SU-DHL-6 (cell line): ENCODE measurements at regions not wholly inside any gene's neighbourhood (a gene's known extent, or its start where the extent isn't known, plus 50 kb on each side); places are given as distances from the start of the nearest gene placed in this dataset.

Experiments used
- H2AFZ ChIP-seq: fragments of 200-600 bp; sonication (generic); 2 replicates; pipeline ENCODE4 v1.6.1; 2014; ENCODE audit warnings: low read depth, mild to moderate bottlenecking, moderate library complexity, mixed read lengths, antibody characterized with exemption, low read length; ENCODE audit not compliant: severe bottlenecking
- H3F3A ChIP-seq: fragments of 200-600 bp; shearing (Covaris generic); 2 replicates; pipeline ENCODE4 v1.6.0; 2016; ENCODE audit warnings: antibody characterized with exemption, mild to moderate bottlenecking; ENCODE audit not compliant: insufficient read depth
- H3K27ac ChIP-seq: fragments of 200-600 bp; sonication (generic); 2 replicates; pipeline ENCODE4 v1.5.1; 2016; ENCODE audit warnings: low read depth, mild to moderate bottlenecking, low read length, moderate library complexity, mixed read lengths
- H3K27me3 ChIP-seq: fragments of 200-600 bp; sonication (generic), shearing (Covaris generic); 2 replicates; pipeline ENCODE4 v1.6.0; 2014; ENCODE audit warnings: mild to moderate bottlenecking, low read length
- H3K36me3 ChIP-seq: fragments of 200-600 bp; sonication (generic); 2 replicates; pipeline ENCODE4 v1.6.1; 2014; ENCODE audit warnings: mild to moderate bottlenecking, low read length, mixed read lengths
- H3K4me2 ChIP-seq: fragments of 300-600, 200-600 bp; shearing (Covaris generic), sonication (generic); 2 replicates; pipeline ENCODE4 v1.6.0; 2014; ENCODE audit warnings: low read length, low read depth, mild to moderate bottlenecking; ENCODE audit not compliant: poor library complexity, severe bottlenecking
- H3K4me3 ChIP-seq: fragments of 200-600 bp; sonication (generic); 2 replicates; pipeline ENCODE4 v1.5.1; 2014; ENCODE audit warnings: antibody characterized with exemption, low read length, mild to moderate bottlenecking, mixed read lengths; ENCODE audit not compliant: insufficient read depth, poor library complexity, severe bottlenecking
- H3K79me2 ChIP-seq: fragments of 200-600 bp; sonication (generic); 2 replicates; pipeline ENCODE4 v1.6.1; 2014; ENCODE audit warnings: mild to moderate bottlenecking, low read length, moderate library complexity; ENCODE audit not compliant: insufficient read depth
- H3K9ac ChIP-seq: fragments of 200-600 bp; sonication (generic); 2 replicates; pipeline ENCODE4 v1.7.0; 2014; ENCODE audit warnings: mild to moderate bottlenecking, low read length
- H3K9me2 ChIP-seq: fragments of 200-600 bp; sonication (generic); replicated peaks from 2 replicates; pipeline ENCODE4 v1.6.1; 2014; ENCODE audit warnings: low read length; ENCODE audit not compliant: insufficient read depth
- H3K9me3 ChIP-seq: fragments of 200-600 bp; sonication (generic); 2 replicates; pipeline ENCODE4 v1.6.1; 2014; ENCODE audit warnings: low read length, mixed read lengths; ENCODE audit not compliant: insufficient read depth
- H4K20me1 ChIP-seq: fragments of 200-600 bp; sonication (generic); 2 replicates; pipeline ENCODE4 v1.6.1; 2014; ENCODE audit warnings: low read depth, mild to moderate bottlenecking, antibody characterized with exemption, low read length, moderate library complexity, mixed read lengths
- CTCF ChIP-seq: fragments of 200-600 bp; sonication (generic); IDR thresholded peaks from one replicate; pipeline ENCODE4 v1.5.1; 2017; ENCODE audit warnings: antibody characterized with exemption, mild to moderate bottlenecking, low read length, moderate library complexity; ENCODE audit not compliant: insufficient read depth, poor library complexity, severe bottlenecking
- EZH2phosphoT487 ChIP-seq: fragments of 200-600 bp; sonication (generic), shearing (Covaris generic); conservative IDR thresholded peaks from 2 replicates; pipeline ENCODE4 v1.6.1; 2018; ENCODE audit warnings: mild to moderate bottlenecking, antibody characterized with exemption, low read length, moderate library complexity, mixed read lengths

GRCh38 chrX:35432056-35432455, 366.1 kb upstream of the MAGEB16 start:
- Histone ChIP-seq H3K27ac (no peak overlapping the region), H3K4me2 (no peak overlapping the region), H3K36me3 (no peaks in the 10 kb centered on the region), H3F3A (no peaks in the 10 kb centered on the region), H2AFZ (no peak overlapping the region), H3K9ac (no peak overlapping the region), H3K27me3 (no peaks in the 10 kb centered on the region), H3K9me2 (no peaks in the 10 kb centered on the region), H4K20me1 (no peaks in the 10 kb centered on the region), H3K4me3 (no peak overlapping the region), H3K79me2 (no peaks in the 10 kb centered on the region), H3K9me3 (no peaks in the 10 kb centered on the region)
- TF ChIP-seq EZH2phosphoT487 (no peak), CTCF (no peak)

- no peak overlapping the region for H2AFZ ChIP-seq
- H3F3A ChIP-seq: no peaks in the 10 kb centered on the region
- no peaks in the 10 kb centered on the region for H3K79me2 ChIP-seq
- no peak overlapping the region for H3K4me3 ChIP-seq
- no peaks in the 10 kb centered on the region for H3K36me3 ChIP-seq
- no peak overlapping the region for H3K4me2 ChIP-seq
- TF ChIP-seq CTCF (no peak), EZH2phosphoT487 (no peak)
- no peaks in the 10 kb centered on the region for H3K9me2 ChIP-seq
- H3K9ac ChIP-seq: no peak overlapping the region
- no peak overlapping the region for H3K27ac ChIP-seq
- H3K9me3 ChIP-seq: no peaks in the 10 kb centered on the region
- H3K27me3 ChIP-seq: no peaks in the 10 kb centered on the region
- no peaks in the 10 kb centered on the region for H4K20me1 ChIP-seq
Observed at GRCh38 chrX:35439034-35439660, 359.0 kb upstream of the MAGEB16 start.

GRCh38 chrX:35439692-35440091, 358.4 kb upstream of the MAGEB16 start:
- TF ChIP-seq EZH2phosphoT487 (no peak), CTCF (no peak)
- Histone ChIP-seq H3K9me2 (no peaks in the 10 kb centered on the region), H3K9ac (no peak overlapping the region), H4K20me1 (no peaks in the 10 kb centered on the region), H3K9me3 (no peaks in the 10 kb centered on the region), H3F3A (no peaks in the 10 kb centered on the region), H3K36me3 (no peaks in the 10 kb centered on the region), H3K79me2 (no peaks in the 10 kb centered on the region), H3K27me3 (no peaks in the 10 kb centered on the region), H3K27ac (no peak overlapping the region), H2AFZ (no peak overlapping the region), H3K4me2 (no peak overlapping the region), H3K4me3 (no peak overlapping the region)
